NT2/D1 (cell line): ENCODE measurements at regions not wholly inside any gene's neighbourhood (a gene's known extent, or its start where the extent isn't known, plus 50 kb on each side); places are given as distances from the start of the nearest gene placed in this dataset.

Experiments
- SUZ12 ChIP-seq: IDR thresholded peaks from 2 replicates; pipeline ENCODE4 v1.6.1; 2011; ENCODE audit not compliant: insufficient read length, insufficient read depth; ENCODE audit errors: extremely low read depth
- YY1 ChIP-seq: IDR thresholded peaks from 2 replicates; pipeline ENCODE4 v1.6.1; 2011; ENCODE audit not compliant: insufficient read length, insufficient read depth
- ZNF274 ChIP-seq: IDR thresholded peaks from 2 replicates; pipeline ENCODE4 v1.6.1; 2011; ENCODE audit warnings: mild to moderate bottlenecking, low read depth, low read length

GRCh38 chr5:164312801-164313200 is 807.4 kb downstream of the MAT2B start:
- TF ChIP-seq YY1 (no peak), ZNF274 (no peak), SUZ12 (no peak)
